Anterior cingulate cortex (tissue), 58 donors: ENCODE measurements at regions not wholly inside any gene's neighbourhood (a gene's known extent, or its start where the extent isn't known, plus 50 kb on each side); places are given as distances from the start of the nearest gene placed in this dataset.
"Not testable (repeated sequence)": the region's sequence is repeated elsewhere in the genome, so short reads cannot be mapped to it uniquely, and the experiment has no call there.

Experiments
- DNase-seq, 58 donors: peaks; one replicate each; lab custom pipeline; 2025; lab: John Stamatoyannopoulos, UW

DNA sequence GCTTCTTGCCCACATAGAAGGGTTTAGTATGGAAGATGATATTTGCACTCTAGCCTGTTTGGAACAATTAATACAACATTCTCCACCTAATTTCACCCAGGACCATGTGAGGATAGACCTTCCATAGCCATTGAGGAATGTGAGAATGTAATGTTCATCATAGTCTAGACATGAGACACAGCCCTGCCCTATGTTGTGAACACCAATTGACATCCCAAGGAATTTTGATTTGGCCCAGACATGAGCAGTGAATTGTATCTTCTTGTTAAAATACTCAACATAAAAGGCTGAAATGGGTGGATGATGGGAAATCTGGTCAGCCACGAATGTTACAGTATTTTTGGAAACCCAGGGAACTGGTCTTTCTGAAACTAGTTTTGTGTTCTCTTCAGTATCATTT is 892.3 kb upstream of the CHORDC1 start:
- DNase-seq, result no peak

GRCh38 chr11:91104237-91104636 is 881.4 kb upstream of the CHORDC1 start:
- DNase-seq, result no peak

GRCh38 chr11:91100427-91100826 is 877.6 kb upstream of the CHORDC1 start:
- DNase-seq, result no peak

DNA sequence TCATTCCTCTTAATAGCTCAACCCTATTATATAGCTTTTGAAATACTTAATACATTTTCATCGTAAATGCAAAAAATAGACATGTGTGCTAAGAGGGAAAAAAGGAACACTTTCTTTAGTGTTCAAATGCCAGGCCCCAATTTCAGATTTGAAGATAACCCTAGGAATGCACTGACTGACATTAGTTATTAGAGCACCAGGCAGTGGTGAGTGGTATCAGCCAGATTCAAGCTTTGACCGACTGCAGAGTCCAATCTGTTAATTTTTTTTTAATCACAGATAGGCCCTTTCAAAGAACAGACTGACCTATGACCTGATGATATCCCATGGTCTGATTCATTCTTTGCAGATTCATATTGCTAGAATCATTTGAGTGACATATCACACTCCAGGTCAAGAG is 874.2 kb upstream of the CHORDC1 start:
- DNase-seq, result no peak

- no peak for DNase-seq
These were observed 870.3 kb upstream of the CHORDC1 start for GRCh38 chr11:91093141-91093540.

GRCh38 chr11:91091563-91091962 is 868.7 kb upstream of the CHORDC1 start:
- DNase-seq, result no peak

GRCh38 chr11:91086028-91086427 is 863.2 kb upstream of the CHORDC1 start:
- DNase-seq, result no peak

DNA sequence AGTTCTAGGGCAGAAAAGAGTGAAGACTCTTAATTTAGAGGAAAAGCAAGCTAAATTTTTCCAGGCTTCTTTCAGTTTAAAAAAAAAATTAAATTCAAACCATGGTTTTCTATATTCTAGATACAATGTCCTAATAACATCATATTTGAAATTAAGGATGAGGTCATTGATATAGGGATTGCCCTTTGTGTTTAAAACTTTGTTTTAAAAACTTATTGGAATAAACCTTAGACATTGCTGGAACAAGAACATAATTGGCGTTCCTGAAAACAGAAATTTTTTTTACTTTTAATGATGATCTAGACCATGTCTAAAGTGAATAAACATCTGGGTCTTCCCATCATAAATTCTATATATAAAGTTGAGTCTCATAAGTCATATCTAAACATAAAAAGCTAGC is 859.4 kb upstream of the CHORDC1 start:
- DNase-seq, result no peak

DNA sequence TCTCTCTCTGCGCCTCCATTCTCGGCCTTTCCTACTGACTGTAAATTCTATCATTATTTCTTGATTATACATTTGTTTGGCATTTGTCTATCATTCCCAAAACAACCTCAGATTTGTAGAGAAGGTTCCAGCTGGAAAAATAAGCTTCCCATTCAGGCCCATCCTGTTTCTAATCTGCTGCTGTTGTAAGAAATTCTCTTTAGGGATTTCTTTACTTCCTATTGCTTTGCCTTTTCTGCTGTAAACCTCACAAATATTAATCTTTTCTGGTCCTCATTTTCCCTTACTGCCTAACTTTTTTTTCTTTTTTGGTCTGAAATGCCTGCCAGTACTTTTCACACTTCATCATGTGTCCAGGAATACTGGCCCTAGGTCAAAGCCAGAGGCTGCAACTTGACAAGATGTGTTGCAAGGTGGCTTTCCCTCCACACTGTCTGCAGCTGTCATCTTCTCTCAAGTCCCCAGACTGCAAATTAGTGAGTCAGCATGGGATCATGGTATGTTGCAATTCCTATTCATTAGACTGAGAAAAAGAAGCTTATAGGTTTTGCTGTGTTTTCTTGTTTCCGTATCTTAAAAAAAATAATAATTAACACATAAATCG is 858.7 kb upstream of the CHORDC1 start:
- no peak for DNase-seq

DNA sequence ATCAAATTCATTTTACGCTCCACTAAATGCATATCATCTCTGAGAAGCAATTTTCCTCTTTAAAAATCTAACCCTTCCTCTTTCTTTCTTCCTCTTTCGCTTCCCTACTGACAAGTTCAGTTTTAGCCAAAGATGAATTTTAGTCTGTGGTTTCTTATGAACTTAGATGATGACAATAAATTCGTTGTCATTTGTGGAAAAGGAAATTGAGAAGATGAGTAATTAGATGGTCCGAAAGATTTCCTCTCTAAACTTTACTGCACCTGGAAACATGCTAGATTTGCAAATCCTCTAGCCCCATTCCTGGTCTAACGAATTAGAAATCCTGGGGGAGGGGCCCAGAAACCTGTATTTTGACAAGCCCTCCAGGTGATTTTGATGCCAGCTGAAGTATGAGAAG is 855.4 kb upstream of the CHORDC1 start:
- no peak for DNase-seq

GRCh38 chr11:91075032-91075695 is 852.3 kb upstream of the CHORDC1 start:
- DNase-seq, result no peak

- DNase-seq, result no peak
These were observed 844.8 kb upstream of the CHORDC1 start for GRCh38 chr11:91067666-91068065.

- DNase-seq, result no peak
These were observed 843.7 kb upstream of the CHORDC1 start for GRCh38 chr11:91066456-91067047.

DNA sequence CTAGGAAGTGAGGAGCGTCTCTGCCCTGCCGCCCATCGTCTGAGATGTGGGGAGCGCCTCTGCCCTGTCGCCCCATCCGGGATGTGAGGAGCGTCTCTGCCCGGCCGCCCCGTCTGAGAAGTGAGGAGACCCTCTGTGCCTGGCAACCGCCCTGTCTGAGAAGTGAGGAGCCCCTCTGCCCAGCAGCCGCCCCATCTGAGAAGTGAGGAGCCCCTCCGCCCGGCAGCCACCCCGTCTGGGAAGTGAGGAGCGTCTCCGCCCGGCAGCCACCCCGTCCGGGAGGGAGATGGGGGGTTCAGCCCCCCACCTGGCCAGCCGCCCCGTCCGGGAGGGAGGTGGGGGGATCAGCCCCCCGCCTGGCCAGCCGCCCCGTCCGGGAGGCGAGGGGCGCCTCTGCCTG is 840.5 kb upstream of the CHORDC1 start:
- DNase-seq, result not testable (repeated sequence)

DNA sequence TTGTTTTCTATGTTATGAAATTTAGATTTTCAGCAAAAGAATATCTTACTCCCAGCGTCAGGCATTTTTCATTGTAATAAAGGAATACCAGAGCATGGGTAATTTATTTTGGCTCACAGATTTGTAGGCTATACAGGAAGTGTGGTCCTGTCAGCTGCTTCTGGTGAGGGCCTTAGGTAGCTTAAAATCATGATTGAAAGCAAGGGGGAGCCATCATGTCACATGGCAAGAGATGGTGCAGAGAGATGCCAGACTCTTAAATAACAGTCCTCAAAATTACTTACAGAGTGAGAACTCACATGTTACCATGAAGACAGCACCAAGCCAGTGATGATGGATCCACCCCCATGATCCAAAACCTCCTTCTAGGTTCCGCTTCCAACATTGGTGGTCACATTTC is 825.0 kb upstream of the CHORDC1 start:
- no peak for DNase-seq

GRCh38 chr11:91046261-91046660 is 823.4 kb upstream of the CHORDC1 start:
- no peak for DNase-seq

- no peak for DNase-seq
These were observed 818.8 kb upstream of the CHORDC1 start for GRCh38 chr11:91041626-91042025.

GRCh38 chr11:91023731-91024130 is 800.9 kb upstream of the CHORDC1 start:
- DNase-seq, result peak in 1 of 58 donors; percentile 2

GRCh38 chr11:91011503-91011902 is 788.7 kb upstream of the CHORDC1 start:
- no peak for DNase-seq

- DNase-seq, result no peak
These were observed 782.6 kb upstream of the CHORDC1 start for GRCh38 chr11:91005458-91005857.

GRCh38 chr11:90997241-90997640 is 774.4 kb upstream of the CHORDC1 start:
- no peak for DNase-seq

- DNase-seq, result not testable (repeated sequence)
These were observed 749.3 kb upstream of the CHORDC1 start for GRCh38 chr11:90972159-90972558.
